ENCODE measurements at regions not wholly inside any gene's neighbourhood (a gene's known extent, or its start where the extent isn't known, plus 50 kb on each side); places are given as distances from the start of the nearest gene placed in this dataset.

DNA sequence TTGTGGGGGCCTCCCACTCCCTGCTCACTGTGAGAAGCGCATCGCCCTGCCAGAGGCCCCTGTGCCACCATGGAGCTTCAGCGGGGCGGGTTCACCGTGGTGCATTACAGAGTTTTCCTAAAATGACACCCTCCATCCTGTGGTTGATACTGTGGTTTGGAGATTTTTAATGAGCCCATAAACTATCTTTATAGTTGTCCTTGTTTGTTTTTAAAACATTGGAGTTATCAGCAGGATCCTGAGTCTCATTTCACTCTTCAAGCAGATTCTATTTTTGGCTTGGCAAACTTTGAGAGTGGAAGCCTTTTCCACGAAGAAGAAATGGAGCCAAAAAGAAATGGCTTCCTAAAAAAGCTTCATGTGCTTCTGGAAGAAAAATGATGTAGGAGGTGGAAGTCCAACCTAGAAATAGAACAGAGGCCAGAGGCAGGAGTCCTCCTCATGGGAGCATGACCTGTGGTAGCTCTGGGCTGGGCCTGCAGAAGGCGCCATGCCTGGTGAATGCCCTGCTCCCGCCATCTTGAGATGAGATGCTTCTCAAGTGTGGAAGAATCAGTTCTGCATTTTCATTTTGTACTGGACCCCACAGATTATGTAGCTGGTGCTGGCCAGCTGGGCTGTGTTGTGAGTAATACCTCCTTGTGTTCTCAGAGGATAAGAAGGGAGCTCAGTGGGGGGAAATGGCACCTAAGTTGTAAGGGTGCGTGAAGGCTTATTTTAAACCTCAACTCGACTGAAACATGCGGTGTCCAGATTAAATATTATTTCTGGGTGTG, 79.0 kb upstream of the RAI14 start:
- Histone ChIP-seq H3K9me2 (ENCODE audit: insufficient read depth, low read length) (no peaks in the 10 kb centered on the region), H3K79me2 (replicated peaks; ENCODE audit: insufficient read depth, low read length) (no peaks in the 10 kb centered on the region), H3K4me2 (ENCODE audit: low read length) (no peak overlapping the region), H2AFZ (ENCODE audit: low read depth, low read length) (no peak overlapping the region), H3K36me3 (ENCODE audit: insufficient read depth, low read length) (no peaks in the 10 kb centered on the region), H3K27me3 (ENCODE audit: insufficient read depth, low read depth, low read length) (no peaks in the 10 kb centered on the region), H3F3A (ENCODE audit: insufficient read depth, low read length, poor library complexity, severe bottlenecking) (no peaks in the 10 kb centered on the region), H3K27ac (ENCODE audit: low read length) (no peak overlapping the region), H3K9ac (ENCODE audit: low read length) (no peak overlapping the region), H3K4me3 (ENCODE audit: low read length) (no peak overlapping the region), H4K20me1 (ENCODE audit: insufficient read depth) (no peaks in the 10 kb centered on the region), H3K9me3 (ENCODE audit: low read length) (no peaks in the 10 kb centered on the region)
- TF ChIP-seq SMC3 (conservative IDR thresholded peaks at IDR 0.05; ENCODE audit: poor library complexity): no peak
- TF ChIP-seq, protein P1, sequence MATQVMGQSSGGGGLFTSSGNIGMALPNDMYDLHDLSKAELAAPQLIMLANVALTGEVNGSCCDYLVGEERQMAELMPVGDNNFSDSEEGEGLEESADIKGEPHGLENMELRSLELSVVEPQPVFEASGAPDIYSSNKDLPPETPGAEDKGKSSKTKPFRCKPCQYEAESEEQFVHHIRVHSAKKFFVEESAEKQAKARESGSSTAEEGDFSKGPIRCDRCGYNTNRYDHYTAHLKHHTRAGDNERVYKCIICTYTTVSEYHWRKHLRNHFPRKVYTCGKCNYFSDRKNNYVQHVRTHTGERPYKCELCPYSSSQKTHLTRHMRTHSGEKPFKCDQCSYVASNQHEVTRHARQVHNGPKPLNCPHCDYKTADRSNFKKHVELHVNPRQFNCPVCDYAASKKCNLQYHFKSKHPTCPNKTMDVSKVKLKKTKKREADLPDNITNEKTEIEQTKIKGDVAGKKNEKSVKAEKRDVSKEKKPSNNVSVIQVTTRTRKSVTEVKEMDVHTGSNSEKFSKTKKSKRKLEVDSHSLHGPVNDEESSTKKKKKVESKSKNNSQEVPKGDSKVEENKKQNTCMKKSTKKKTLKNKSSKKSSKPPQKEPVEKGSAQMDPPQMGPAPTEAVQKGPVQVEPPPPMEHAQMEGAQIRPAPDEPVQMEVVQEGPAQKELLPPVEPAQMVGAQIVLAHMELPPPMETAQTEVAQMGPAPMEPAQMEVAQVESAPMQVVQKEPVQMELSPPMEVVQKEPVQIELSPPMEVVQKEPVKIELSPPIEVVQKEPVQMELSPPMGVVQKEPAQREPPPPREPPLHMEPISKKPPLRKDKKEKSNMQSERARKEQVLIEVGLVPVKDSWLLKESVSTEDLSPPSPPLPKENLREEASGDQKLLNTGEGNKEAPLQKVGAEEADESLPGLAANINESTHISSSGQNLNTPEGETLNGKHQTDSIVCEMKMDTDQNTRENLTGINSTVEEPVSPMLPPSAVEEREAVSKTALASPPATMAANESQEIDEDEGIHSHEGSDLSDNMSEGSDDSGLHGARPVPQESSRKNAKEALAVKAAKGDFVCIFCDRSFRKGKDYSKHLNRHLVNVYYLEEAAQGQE (IDR thresholded peaks at IDR 0.05; ENCODE audit: borderline replicate concordance): no peak
- TF ChIP-seq RAD21 (conservative IDR thresholded peaks at IDR 0.05): no peak
- TF ChIP-seq MXI1 (conservative IDR thresholded peaks at IDR 0.05; ENCODE audit: poor library complexity, severe bottlenecking): no peak
- no peak for TF ChIP-seq POLR2AphosphoS5 (IDR thresholded peaks at IDR 0.05)
- TF ChIP-seq EZH2 (IDR thresholded peaks at IDR 0.05; ENCODE audit: borderline replicate concordance, insufficient read depth, low read length, poor library complexity, severe bottlenecking): no peak
- TF ChIP-seq EP300 (conservative IDR thresholded peaks at IDR 0.05; ENCODE audit: poor library complexity, severe bottlenecking): no peak
- TF ChIP-seq, protein P2, sequence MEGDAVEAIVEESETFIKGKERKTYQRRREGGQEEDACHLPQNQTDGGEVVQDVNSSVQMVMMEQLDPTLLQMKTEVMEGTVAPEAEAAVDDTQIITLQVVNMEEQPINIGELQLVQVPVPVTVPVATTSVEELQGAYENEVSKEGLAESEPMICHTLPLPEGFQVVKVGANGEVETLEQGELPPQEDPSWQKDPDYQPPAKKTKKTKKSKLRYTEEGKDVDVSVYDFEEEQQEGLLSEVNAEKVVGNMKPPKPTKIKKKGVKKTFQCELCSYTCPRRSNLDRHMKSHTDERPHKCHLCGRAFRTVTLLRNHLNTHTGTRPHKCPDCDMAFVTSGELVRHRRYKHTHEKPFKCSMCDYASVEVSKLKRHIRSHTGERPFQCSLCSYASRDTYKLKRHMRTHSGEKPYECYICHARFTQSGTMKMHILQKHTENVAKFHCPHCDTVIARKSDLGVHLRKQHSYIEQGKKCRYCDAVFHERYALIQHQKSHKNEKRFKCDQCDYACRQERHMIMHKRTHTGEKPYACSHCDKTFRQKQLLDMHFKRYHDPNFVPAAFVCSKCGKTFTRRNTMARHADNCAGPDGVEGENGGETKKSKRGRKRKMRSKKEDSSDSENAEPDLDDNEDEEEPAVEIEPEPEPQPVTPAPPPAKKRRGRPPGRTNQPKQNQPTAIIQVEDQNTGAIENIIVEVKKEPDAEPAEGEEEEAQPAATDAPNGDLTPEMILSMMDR (IDR thresholded peaks at IDR 0.05; ENCODE audit: poor library complexity, severe bottlenecking): no peak

DNA sequence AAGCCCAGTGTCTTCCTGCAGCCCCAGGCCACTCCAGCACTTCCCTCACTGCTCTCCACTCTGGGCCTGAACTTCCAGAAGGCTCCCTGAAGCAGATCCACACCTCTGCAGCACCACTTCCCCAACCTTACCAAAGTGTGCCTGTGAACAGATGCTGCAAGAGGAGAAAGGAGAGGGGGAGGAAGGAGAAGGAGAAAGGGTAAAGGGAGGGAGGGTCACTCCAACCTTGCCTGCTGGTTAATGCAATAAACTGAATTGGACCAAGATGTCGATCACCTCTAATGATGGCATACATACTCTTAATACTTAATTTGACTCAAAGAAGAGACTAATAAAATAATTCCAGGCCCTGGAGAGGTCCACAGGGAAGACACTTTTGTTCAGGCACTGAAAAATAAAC, 77.2 kb upstream of the RAI14 start:
- no peak overlapping the region for H2AFZ ChIP-seq (ENCODE audit: low read depth, low read length)
- H4K20me1 ChIP-seq (ENCODE audit: insufficient read depth): no peaks in the 10 kb centered on the region
- H3K4me2 ChIP-seq (ENCODE audit: low read length): no peak overlapping the region
- no peaks in the 10 kb centered on the region for H3K9me3 ChIP-seq (ENCODE audit: low read length)
- H3K27me3 ChIP-seq (ENCODE audit: insufficient read depth, low read depth, low read length): no peaks in the 10 kb centered on the region
- H3K79me2 ChIP-seq (replicated peaks; ENCODE audit: insufficient read depth, low read length): no peaks in the 10 kb centered on the region
- no peak for TF ChIP-seq EZH2 (IDR thresholded peaks at IDR 0.05; ENCODE audit: borderline replicate concordance, insufficient read depth, low read length, poor library complexity, severe bottlenecking)
- TF ChIP-seq RAD21 (conservative IDR thresholded peaks at IDR 0.05): no peak
- TF ChIP-seq SMC3 (conservative IDR thresholded peaks at IDR 0.05; ENCODE audit: poor library complexity): no peak
- TF ChIP-seq, protein P2 (IDR thresholded peaks at IDR 0.05; ENCODE audit: poor library complexity, severe bottlenecking): no peak
- no peak for TF ChIP-seq MXI1 (conservative IDR thresholded peaks at IDR 0.05; ENCODE audit: poor library complexity, severe bottlenecking)
- TF ChIP-seq TAF1 (IDR thresholded peaks at IDR 0.05; ENCODE audit: low read depth): no peak
- TF ChIP-seq, protein P1 (IDR thresholded peaks at IDR 0.05; ENCODE audit: borderline replicate concordance): no peak
- TF ChIP-seq POLR2AphosphoS5 (IDR thresholded peaks at IDR 0.05): no peak
- no peak for TF ChIP-seq EP300 (conservative IDR thresholded peaks at IDR 0.05; ENCODE audit: poor library complexity, severe bottlenecking)
- H3K9ac ChIP-seq (ENCODE audit: low read length): no peak overlapping the region
- H3F3A ChIP-seq (ENCODE audit: insufficient read depth, low read length, poor library complexity, severe bottlenecking): no peaks in the 10 kb centered on the region
- H3K36me3 ChIP-seq (ENCODE audit: insufficient read depth, low read length): no peaks in the 10 kb centered on the region
- no peak overlapping the region for H3K4me3 ChIP-seq (ENCODE audit: low read length)
- no peak overlapping the region for H3K27ac ChIP-seq (ENCODE audit: low read length)
- no peaks in the 10 kb centered on the region for H3K9me2 ChIP-seq (ENCODE audit: insufficient read depth, low read length)

All from neural cell (in vitro differentiated cells).